ENCODE measurements at regions not wholly inside any gene's neighbourhood (a gene's known extent, or its start where the extent isn't known, plus 50 kb on each side); places are given as distances from the start of the nearest gene placed in this dataset.

DNA sequence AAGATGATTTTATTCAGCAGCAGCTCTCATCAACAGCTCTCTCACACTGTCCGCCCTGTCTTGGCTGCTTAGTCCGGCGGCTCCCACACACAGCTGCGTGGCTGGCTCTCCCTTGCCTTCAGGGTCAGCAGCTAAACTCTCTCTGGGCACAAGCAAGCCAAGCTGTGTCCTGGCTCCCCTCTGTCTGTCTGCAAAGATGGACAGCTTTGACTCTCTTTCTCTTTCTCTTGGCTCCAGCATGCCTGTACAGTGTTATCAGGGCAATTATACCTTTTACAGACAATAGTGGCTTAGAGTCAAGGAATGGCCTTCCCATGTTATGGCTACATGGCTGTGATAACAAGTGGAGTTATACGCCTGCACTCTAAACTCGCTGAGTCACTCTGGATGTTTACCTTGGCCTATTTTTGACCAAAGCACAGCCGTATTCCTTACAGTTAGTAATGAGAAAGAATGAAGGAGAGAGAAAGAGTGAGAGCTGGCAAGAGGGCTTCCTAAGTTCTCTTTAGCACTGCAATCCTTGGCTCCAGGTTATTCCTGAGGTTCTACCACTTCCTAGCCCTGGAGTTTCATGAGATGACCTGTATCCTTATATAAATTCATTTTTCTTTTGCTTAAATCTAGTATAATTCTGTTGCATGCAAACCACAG lies 59.9 kb upstream of the ZSWIM5 start (continued):
- peak; percentile 48; the same call in 1 of the 2 replicates for TF ChIP-seq ERF (CRISPR knock-in tag; IDR thresholded peaks at IDR 0.05)
- TF ChIP-seq, protein P1, sequence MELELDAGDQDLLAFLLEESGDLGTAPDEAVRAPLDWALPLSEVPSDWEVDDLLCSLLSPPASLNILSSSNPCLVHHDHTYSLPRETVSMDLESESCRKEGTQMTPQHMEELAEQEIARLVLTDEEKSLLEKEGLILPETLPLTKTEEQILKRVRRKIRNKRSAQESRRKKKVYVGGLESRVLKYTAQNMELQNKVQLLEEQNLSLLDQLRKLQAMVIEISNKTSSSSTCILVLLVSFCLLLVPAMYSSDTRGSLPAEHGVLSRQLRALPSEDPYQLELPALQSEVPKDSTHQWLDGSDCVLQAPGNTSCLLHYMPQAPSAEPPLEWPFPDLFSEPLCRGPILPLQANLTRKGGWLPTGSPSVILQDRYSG (CRISPR knock-in tag; IDR thresholded peaks at IDR 0.05): no peak
- TF ChIP-seq CREB1 (IDR thresholded peaks at IDR 0.05): no peak
- TF ChIP-seq CREB1 (CRISPR knock-in tag; IDR thresholded peaks at IDR 0.05): peak; percentile 84
- TF ChIP-seq, protein P2, sequence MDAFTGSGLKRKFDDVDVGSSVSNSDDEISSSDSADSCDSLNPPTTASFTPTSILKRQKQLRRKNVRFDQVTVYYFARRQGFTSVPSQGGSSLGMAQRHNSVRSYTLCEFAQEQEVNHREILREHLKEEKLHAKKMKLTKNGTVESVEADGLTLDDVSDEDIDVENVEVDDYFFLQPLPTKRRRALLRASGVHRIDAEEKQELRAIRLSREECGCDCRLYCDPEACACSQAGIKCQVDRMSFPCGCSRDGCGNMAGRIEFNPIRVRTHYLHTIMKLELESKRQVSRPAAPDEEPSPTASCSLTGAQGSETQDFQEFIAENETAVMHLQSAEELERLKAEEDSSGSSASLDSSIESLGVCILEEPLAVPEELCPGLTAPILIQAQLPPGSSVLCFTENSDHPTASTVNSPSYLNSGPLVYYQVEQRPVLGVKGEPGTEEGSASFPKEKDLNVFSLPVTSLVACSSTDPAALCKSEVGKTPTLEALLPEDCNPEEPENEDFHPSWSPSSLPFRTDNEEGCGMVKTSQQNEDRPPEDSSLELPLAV (CRISPR knock-in tag; conservative IDR thresholded peaks at IDR 0.05; ENCODE audit: low read depth): no peak
- TF ChIP-seq RAD51 (IDR thresholded peaks at IDR 0.05; ENCODE audit: borderline replicate concordance): no peak
- no peak for TF ChIP-seq ATRX (CRISPR knock-in tag; IDR thresholded peaks at IDR 0.05; ENCODE audit: borderline replicate concordance)
- TF ChIP-seq, protein P3, sequence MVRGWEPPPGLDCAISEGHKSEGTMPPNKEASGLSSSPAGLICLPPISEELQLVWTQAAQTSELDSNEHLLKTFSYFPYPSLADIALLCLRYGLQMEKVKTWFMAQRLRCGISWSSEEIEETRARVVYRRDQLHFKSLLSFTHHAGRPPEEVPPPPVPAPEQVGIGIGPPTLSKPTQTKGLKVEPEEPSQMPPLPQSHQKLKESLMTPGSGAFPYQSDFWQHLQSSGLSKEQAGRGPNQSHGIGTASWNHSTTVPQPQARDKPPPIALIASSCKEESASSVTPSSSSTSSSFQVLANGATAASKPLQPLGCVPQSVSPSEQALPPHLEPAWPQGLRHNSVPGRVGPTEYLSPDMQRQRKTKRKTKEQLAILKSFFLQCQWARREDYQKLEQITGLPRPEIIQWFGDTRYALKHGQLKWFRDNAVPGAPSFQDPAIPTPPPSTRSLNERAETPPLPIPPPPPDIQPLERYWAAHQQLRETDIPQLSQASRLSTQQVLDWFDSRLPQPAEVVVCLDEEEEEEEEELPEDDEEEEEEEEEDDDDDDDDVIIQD (CRISPR knock-in tag; IDR thresholded peaks at IDR 0.05; ENCODE audit: low read depth): peak; percentile 56; the same call in 1 of the 2 replicates
- TF ChIP-seq, protein P4, sequence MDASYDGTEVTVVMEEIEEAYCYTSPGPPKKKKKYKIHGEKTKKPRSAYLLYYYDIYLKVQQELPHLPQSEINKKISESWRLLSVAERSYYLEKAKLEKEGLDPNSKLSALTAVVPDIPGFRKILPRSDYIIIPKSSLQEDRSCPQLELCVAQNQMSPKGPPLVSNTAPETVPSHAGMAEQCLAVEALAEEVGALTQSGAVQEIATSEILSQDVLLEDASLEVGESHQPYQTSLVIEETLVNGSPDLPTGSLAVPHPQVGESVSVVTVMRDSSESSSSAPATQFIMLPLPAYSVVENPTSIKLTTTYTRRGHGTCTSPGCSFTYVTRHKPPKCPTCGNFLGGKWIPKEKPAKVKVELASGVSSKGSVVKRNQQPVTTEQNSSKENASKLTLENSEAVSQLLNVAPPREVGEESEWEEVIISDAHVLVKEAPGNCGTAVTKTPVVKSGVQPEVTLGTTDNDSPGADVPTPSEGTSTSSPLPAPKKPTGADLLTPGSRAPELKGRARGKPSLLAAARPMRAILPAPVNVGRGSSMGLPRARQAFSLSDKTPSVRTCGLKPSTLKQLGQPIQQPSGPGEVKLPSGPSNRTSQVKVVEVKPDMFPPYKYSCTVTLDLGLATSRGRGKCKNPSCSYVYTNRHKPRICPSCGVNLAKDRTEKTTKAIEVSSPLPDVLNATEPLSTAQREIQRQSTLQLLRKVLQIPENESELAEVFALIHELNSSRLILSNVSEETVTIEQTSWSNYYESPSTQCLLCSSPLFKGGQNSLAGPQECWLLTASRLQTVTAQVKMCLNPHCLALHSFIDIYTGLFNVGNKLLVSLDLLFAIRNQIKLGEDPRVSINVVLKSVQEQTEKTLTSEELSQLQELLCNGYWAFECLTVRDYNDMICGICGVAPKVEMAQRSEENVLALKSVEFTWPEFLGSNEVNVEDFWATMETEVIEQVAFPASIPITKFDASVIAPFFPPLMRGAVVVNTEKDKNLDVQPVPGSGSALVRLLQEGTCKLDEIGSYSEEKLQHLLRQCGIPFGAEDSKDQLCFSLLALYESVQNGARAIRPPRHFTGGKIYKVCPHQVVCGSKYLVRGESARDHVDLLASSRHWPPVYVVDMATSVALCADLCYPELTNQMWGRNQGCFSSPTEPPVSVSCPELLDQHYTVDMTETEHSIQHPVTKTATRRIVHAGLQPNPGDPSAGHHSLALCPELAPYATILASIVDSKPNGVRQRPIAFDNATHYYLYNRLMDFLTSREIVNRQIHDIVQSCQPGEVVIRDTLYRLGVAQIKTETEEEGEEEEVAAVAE (CRISPR knock-in tag; IDR thresholded peaks at IDR 0.05; ENCODE audit: borderline replicate concordance): peak; percentile 29; the same call in 1 of the 2 replicates
- peak; percentile 62; the same call in 1 of the 2 replicates for TF ChIP-seq KAT7 (CRISPR knock-in tag; IDR thresholded peaks at IDR 0.05; ENCODE audit: borderline replicate concordance)
- no peak for TF ChIP-seq RFX1 (IDR thresholded peaks at IDR 0.05)
- no peak for TF ChIP-seq HOXA7 (CRISPR knock-in tag; IDR thresholded peaks at IDR 0.05)
- peak; percentile 46 for TF ChIP-seq RARA (CRISPR knock-in tag; IDR thresholded peaks at IDR 0.05)
- peak; percentile 44; the same call in 1 of the 2 replicates for TF ChIP-seq YEATS2 (CRISPR knock-in tag; IDR thresholded peaks at IDR 0.05; ENCODE audit: borderline replicate concordance)
- TF ChIP-seq FOSL2 (CRISPR knock-in tag; IDR thresholded peaks at IDR 0.05): peak; percentile 93
- no peak for TF ChIP-seq KDM5A (IDR thresholded peaks at IDR 0.05; ENCODE audit: borderline replicate concordance, low read length)
- peak; percentile 59 for TF ChIP-seq SALL1 (CRISPR knock-in tag; IDR thresholded peaks at IDR 0.05)
- TF ChIP-seq FOXK1 (CRISPR knock-in tag; IDR thresholded peaks at IDR 0.05; ENCODE audit: borderline replicate concordance, low read depth): peak; percentile 75; the same call in 1 of the 2 replicates
- peak; percentile 77; the same call in 1 of the 2 replicates for TF ChIP-seq SOX5 (CRISPR knock-in tag; IDR thresholded peaks at IDR 0.05; ENCODE audit: borderline replicate concordance)
- peak; percentile 87; the same call in 1 of the 2 replicates for TF ChIP-seq ZNF292 (CRISPR knock-in tag; IDR thresholded peaks at IDR 0.05; ENCODE audit: borderline replicate concordance, low read depth)
- peak; percentile 32; the same call in 1 of the 2 replicates for TF ChIP-seq TAF1 (CRISPR knock-in tag; IDR thresholded peaks at IDR 0.05)
